ENCODE measurements at regions not wholly inside any gene's neighbourhood (a gene's known extent, or its start where the extent isn't known, plus 50 kb on each side); places are given as distances from the start of the nearest gene placed in this dataset.

DNA sequence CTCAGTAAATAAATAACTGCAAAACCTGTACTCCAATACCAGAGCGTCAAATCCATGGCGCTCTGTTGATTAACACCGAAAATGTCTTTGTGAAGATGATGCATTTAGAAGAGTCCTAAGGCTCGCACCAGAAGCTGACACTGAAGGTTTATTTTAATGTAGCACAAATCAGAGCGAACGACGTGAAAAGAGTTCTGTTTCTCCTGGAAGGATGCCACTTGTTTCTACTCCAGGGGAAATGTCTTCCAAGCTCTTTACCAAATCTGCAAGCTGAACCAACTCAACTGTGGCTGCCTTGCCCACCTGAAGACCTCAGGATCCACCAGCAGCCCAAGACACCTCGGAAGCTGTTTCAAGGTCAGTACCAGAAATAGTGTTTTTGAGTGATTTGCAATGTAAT lies 194.4 kb upstream of the MAF start:
- no peak for TF ChIP-seq TP53 (CRISPR knock-in tag; IDR thresholded peaks at IDR 0.05)
- POLR2A ChIA-PET: no interaction called here
- H3K27me3 Mint-ChIP-seq (ENCODE audit: low read depth): no peaks in the 10 kb centered on the region; the same call in 1 of the 2 replicates
- no peak overlapping the region for H3K27ac Mint-ChIP-seq
- ATAC-seq (no peak), DNase-seq (ENCODE audit: low spot score) (no peak)
- CTCF ChIA-PET: no interaction called here
- no peaks in the 10 kb centered on the region for H3K36me3 Mint-ChIP-seq
- peaks cover 23% of the 10 kb centered on the region for H3K4me1 Mint-ChIP-seq
- H3K9me3 Mint-ChIP-seq: no peaks in the 10 kb centered on the region
- H3K4me3 Mint-ChIP-seq: no peak overlapping the region

DNA sequence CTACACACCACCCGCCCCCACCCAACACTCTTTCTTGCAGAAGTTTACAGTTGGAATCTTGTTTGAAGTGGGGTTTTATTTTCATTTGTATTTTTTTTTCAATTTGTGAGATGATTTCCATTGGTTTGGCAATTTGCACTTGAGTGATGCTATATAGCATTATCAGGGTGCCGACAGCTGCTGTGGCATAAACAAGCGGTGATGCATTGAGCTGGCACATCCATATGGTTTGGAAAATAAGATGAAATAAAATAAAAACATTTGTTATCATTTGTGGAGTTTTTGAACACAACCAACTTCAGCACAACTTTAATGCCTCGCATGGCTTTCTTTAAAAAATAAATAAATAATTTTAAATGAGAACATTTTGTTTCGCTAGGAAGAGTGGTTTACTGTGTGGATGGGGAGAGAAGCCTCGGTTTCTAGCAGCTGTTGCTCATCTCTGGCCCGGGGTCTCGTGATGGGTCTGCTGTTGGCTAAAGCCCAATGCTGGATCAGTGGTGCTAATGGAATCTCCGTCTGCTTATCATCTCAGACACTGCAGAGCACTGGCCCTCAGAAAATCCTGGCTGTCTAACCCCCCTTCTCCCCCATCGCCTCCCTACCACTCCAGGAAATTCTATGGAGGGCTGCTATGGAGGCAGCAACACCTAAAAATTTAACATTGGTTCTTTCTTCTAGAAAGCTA lies 192.3 kb upstream of the MAF start:
- CTCF ChIA-PET: no interaction called here
- POLR2A ChIA-PET: no interaction called here

DNA sequence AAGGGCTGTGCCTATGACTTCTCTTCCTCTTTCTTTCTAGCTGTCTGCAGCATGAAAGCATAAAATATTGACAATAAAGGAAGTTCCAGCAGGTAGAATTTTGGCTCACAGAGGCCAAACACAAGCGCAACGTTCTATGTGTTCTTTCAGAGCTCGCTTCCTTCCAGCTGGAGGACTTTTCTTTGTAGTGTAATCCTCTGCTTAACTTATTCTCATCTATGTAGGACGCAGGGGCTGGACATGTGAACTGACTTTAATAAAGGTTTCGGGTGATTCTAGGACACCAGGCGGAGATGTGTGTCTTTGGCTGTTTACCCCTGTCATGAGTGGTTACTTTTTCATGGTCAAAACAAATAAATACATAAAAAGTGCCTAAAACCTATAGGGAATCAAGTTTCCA lies 191.5 kb upstream of the MAF start:
- H3K9me3 Mint-ChIP-seq: no peaks in the 10 kb centered on the region
- no peak overlapping the region for H3K27ac Mint-ChIP-seq
- CTCF ChIA-PET: no interaction called here
- peaks cover 18% of the 10 kb centered on the region for H3K4me1 Mint-ChIP-seq
- H3K4me3 Mint-ChIP-seq: no peak overlapping the region
- DNase-seq (ENCODE audit: low spot score) (no peak), ATAC-seq (no peak)
- POLR2A ChIA-PET: no interaction called here
- no peaks in the 10 kb centered on the region for H3K36me3 Mint-ChIP-seq
- H3K27me3 Mint-ChIP-seq (ENCODE audit: low read depth): no peaks in the 10 kb centered on the region; the same call in 1 of the 2 replicates
- TF ChIP-seq ZNF138 (CRISPR knock-in tag; conservative IDR thresholded peaks at IDR 0.05) (no peak), NR2C2 (CRISPR knock-in tag; IDR thresholded peaks at IDR 0.05) (no peak), RELA (CRISPR knock-in tag; IDR thresholded peaks at IDR 0.05; ENCODE audit: borderline replicate concordance) (no peak), FOXK1 (CRISPR knock-in tag; IDR thresholded peaks at IDR 0.05) (no peak)
- TF ChIP-seq, protein P1, sequence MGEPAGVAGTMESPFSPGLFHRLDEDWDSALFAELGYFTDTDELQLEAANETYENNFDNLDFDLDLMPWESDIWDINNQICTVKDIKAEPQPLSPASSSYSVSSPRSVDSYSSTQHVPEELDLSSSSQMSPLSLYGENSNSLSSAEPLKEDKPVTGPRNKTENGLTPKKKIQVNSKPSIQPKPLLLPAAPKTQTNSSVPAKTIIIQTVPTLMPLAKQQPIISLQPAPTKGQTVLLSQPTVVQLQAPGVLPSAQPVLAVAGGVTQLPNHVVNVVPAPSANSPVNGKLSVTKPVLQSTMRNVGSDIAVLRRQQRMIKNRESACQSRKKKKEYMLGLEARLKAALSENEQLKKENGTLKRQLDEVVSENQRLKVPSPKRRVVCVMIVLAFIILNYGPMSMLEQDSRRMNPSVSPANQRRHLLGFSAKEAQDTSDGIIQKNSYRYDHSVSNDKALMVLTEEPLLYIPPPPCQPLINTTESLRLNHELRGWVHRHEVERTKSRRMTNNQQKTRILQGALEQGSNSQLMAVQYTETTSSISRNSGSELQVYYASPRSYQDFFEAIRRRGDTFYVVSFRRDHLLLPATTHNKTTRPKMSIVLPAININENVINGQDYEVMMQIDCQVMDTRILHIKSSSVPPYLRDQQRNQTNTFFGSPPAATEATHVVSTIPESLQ (CRISPR knock-in tag; IDR thresholded peaks at IDR 0.05): no peak
- TF ChIP-seq, protein P2, sequence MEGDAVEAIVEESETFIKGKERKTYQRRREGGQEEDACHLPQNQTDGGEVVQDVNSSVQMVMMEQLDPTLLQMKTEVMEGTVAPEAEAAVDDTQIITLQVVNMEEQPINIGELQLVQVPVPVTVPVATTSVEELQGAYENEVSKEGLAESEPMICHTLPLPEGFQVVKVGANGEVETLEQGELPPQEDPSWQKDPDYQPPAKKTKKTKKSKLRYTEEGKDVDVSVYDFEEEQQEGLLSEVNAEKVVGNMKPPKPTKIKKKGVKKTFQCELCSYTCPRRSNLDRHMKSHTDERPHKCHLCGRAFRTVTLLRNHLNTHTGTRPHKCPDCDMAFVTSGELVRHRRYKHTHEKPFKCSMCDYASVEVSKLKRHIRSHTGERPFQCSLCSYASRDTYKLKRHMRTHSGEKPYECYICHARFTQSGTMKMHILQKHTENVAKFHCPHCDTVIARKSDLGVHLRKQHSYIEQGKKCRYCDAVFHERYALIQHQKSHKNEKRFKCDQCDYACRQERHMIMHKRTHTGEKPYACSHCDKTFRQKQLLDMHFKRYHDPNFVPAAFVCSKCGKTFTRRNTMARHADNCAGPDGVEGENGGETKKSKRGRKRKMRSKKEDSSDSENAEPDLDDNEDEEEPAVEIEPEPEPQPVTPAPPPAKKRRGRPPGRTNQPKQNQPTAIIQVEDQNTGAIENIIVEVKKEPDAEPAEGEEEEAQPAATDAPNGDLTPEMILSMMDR (IDR thresholded peaks at IDR 0.05): no peak
- TF ChIP-seq, protein P3, sequence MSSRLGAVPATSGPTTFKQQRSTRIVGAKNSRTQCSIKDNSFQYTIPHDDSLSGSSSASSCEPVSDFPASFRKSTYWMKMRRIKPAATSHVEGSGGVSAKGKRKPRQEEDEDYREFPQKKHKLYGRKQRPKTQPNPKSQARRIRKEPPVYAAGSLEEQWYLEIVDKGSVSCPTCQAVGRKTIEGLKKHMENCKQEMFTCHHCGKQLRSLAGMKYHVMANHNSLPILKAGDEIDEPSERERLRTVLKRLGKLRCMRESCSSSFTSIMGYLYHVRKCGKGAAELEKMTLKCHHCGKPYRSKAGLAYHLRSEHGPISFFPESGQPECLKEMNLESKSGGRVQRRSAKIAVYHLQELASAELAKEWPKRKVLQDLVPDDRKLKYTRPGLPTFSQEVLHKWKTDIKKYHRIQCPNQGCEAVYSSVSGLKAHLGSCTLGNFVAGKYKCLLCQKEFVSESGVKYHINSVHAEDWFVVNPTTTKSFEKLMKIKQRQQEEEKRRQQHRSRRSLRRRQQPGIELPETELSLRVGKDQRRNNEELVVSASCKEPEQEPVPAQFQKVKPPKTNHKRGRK (CRISPR knock-in tag; IDR thresholded peaks at IDR 0.05; ENCODE audit: borderline replicate concordance): no peak

More for the DNA sequence above, 192.3 kb upstream of the MAF start:
- no peak overlapping the region for H3K4me3 Mint-ChIP-seq
- H3K36me3 Mint-ChIP-seq: no peaks in the 10 kb centered on the region
- peaks cover 23% of the 10 kb centered on the region for H3K4me1 Mint-ChIP-seq
- no peaks in the 10 kb centered on the region; the same call in 1 of the 2 replicates for H3K27me3 Mint-ChIP-seq (ENCODE audit: low read depth)
- H3K27ac Mint-ChIP-seq: no peak overlapping the region
- DNase-seq (ENCODE audit: low spot score): no peak
- no peak for ATAC-seq
- TF ChIP-seq CREM (CRISPR knock-in tag; IDR thresholded peaks at IDR 0.05) (no peak), ZNF219 (CRISPR knock-in tag; IDR thresholded peaks at IDR 0.05; ENCODE audit: borderline replicate concordance) (no peak), TP53 (CRISPR knock-in tag; IDR thresholded peaks at IDR 0.05) (no peak), FOXP1 (CRISPR knock-in tag; IDR thresholded peaks at IDR 0.05; ENCODE audit: borderline replicate concordance) (no peak), JAZF1 (CRISPR knock-in tag; IDR thresholded peaks at IDR 0.05) (no peak), PRRX2 (CRISPR knock-in tag; IDR thresholded peaks at IDR 0.05) (no peak), JUN (CRISPR knock-in tag; IDR thresholded peaks at IDR 0.05) (no peak), ZNF232 (CRISPR knock-in tag; IDR thresholded peaks at IDR 0.05) (no peak), RORB (CRISPR knock-in tag; IDR thresholded peaks at IDR 0.05) (no peak), NFYB (CRISPR knock-in tag; conservative IDR thresholded peaks at IDR 0.05; ENCODE audit: low read depth) (no peak), ZNF138 (CRISPR knock-in tag; conservative IDR thresholded peaks at IDR 0.05) (no peak), ZBTB21 (CRISPR knock-in tag; IDR thresholded peaks at IDR 0.05; ENCODE audit: borderline replicate concordance) (no peak), GRHL2 (CRISPR knock-in tag; IDR thresholded peaks at IDR 0.05; ENCODE audit: insufficient replicate concordance, severe bottlenecking) (no peak)
- TF ChIP-seq, protein P4, sequence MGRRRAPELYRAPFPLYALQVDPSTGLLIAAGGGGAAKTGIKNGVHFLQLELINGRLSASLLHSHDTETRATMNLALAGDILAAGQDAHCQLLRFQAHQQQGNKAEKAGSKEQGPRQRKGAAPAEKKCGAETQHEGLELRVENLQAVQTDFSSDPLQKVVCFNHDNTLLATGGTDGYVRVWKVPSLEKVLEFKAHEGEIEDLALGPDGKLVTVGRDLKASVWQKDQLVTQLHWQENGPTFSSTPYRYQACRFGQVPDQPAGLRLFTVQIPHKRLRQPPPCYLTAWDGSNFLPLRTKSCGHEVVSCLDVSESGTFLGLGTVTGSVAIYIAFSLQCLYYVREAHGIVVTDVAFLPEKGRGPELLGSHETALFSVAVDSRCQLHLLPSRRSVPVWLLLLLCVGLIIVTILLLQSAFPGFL (CRISPR knock-in tag; IDR thresholded peaks at IDR 0.05; ENCODE audit: borderline replicate concordance): no peak
- TF ChIP-seq, protein P3 (CRISPR knock-in tag; IDR thresholded peaks at IDR 0.05; ENCODE audit: borderline replicate concordance): no peak
- TF ChIP-seq, protein P5, sequence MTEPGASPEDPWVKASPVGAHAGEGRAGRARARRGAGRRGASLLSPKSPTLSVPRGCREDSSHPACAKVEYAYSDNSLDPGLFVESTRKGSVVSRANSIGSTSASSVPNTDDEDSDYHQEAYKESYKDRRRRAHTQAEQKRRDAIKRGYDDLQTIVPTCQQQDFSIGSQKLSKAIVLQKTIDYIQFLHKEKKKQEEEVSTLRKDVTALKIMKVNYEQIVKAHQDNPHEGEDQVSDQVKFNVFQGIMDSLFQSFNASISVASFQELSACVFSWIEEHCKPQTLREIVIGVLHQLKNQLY (CRISPR knock-in tag; IDR thresholded peaks at IDR 0.05): no peak
- TF ChIP-seq, protein P6, sequence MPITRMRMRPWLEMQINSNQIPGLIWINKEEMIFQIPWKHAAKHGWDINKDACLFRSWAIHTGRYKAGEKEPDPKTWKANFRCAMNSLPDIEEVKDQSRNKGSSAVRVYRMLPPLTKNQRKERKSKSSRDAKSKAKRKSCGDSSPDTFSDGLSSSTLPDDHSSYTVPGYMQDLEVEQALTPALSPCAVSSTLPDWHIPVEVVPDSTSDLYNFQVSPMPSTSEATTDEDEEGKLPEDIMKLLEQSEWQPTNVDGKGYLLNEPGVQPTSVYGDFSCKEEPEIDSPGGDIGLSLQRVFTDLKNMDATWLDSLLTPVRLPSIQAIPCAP (CRISPR knock-in tag; IDR thresholded peaks at IDR 0.05): no peak
- TF ChIP-seq, protein P1 (CRISPR knock-in tag; IDR thresholded peaks at IDR 0.05): no peak
- no peaks in the 10 kb centered on the region for H3K9me3 Mint-ChIP-seq

Measured in WTC11 (cell line).